22Rv1 (cell line): ENCODE measurements at regions not wholly inside any gene's neighbourhood (a gene's known extent, or its start where the extent isn't known, plus 50 kb on each side); places are given as distances from the start of the nearest gene placed in this dataset.

ENCODE experiments used
- CTCF ChIP-seq: fragments of 450-650 bp; IDR thresholded peaks from 2 replicates; pipeline ENCODE4 v1.5.1; 2017; ENCODE audit warnings: mild to moderate bottlenecking
- ZFX ChIP-seq: fragments of 450-650 bp; IDR thresholded peaks from 2 replicates; pipeline ENCODE4 v1.6.1; 2017; ENCODE audit warnings: antibody characterized with exemption, borderline replicate concordance

- TF ChIP-seq CTCF (no peak), ZFX (no peak)
Observed at GRCh38 chr4:183801457-183802165, 103.5 kb upstream of the STOX2 start.
